Keratinocyte (primary cell): ENCODE measurements at regions not wholly inside any gene's neighbourhood (a gene's known extent, or its start where the extent isn't known, plus 50 kb on each side); places are given as distances from the start of the nearest gene placed in this dataset.

Experiments
- DNase-seq: peaks from one replicate; pipeline ENCODE4 v3.0.0-alpha.2; 2011; ENCODE audit warnings: low read depth, missing footprints, low spot score
- FAIRE-seq: peaks from 2 replicates; lab custom pipeline; 2011; peaks lifted over from hg19 to GRCh38; lab: Jason Lieb, UNC
- H2AFZ ChIP-seq: 2 replicates; pipeline ENCODE4 v1.6.0; 2012; ENCODE audit warnings: low read length, control low read depth, inconsistent platforms; ENCODE audit not compliant: control insufficient read depth
- H3K27ac ChIP-seq: 2 replicates; pipeline ENCODE4 v1.5.1; 2011; ENCODE audit warnings: low read length; ENCODE audit not compliant: control insufficient read depth, insufficient read depth
- H3K27me3 ChIP-seq: 3 replicates; pipeline ENCODE4 v1.6.0; 2011; ENCODE audit warnings: low read length; ENCODE audit not compliant: control insufficient read depth, insufficient read depth; ENCODE audit errors: extremely low read depth
- H3K36me3 ChIP-seq, 2 experiments: 2 replicates in 1 of 2; 3 replicates in 1 of 2; pipeline ENCODE4 v1.5.1; 2011; ENCODE audit warnings: low read length in 2 of 2, mild to moderate bottlenecking in 1 of 2; ENCODE audit not compliant: control insufficient read depth in 2 of 2, insufficient read depth in 2 of 2; ENCODE audit errors: extremely low read depth in 1 of 2
- H3K4me1 ChIP-seq: 3 replicates; pipeline ENCODE4 v1.5.1; 2011; ENCODE audit warnings: low read length; ENCODE audit not compliant: control insufficient read depth, insufficient read depth; ENCODE audit errors: extremely low read depth
- H3K4me2 ChIP-seq: 3 replicates; pipeline ENCODE4 v1.6.0; 2011; ENCODE audit warnings: low read depth, low read length; ENCODE audit not compliant: control insufficient read depth, insufficient read depth; ENCODE audit errors: extremely low read depth
- H3K4me3 ChIP-seq, 3 experiments: fragments of 200-600 bp in 1 of 3; sonication (generic) in 1 of 3; 2 replicates in 2 of 3; 3 replicates in 1 of 3; pipeline ENCODE4 v1.5.1; 2011 to 2016; ENCODE audit warnings: low read length in 3 of 3, mild to moderate bottlenecking in 3 of 3, control low read depth in 2 of 3, inconsistent platforms in 1 of 3, low read depth in 1 of 3, mixed read lengths in 1 of 3, mixed run types in 1 of 3, moderate library complexity in 1 of 3; ENCODE audit not compliant: control insufficient read depth in 2 of 3, insufficient read depth in 2 of 3; ENCODE audit errors: extremely low read depth in 1 of 3
- H3K79me2 ChIP-seq: 2 replicates; pipeline ENCODE4 v1.6.0; 2012; ENCODE audit warnings: low read length; ENCODE audit not compliant: control insufficient read depth, insufficient read depth
- H3K9ac ChIP-seq: 3 replicates; pipeline ENCODE4 v1.6.0; 2011; ENCODE audit warnings: low read length; ENCODE audit not compliant: control insufficient read depth, insufficient read depth; ENCODE audit errors: extremely low read depth
- H3K9me1 ChIP-seq: 3 replicates; pipeline ENCODE4 v1.6.0; 2011; ENCODE audit warnings: low read length; ENCODE audit not compliant: control insufficient read depth, insufficient read depth; ENCODE audit errors: extremely low read depth
- H3K9me3 ChIP-seq: 2 replicates; pipeline ENCODE4 v1.5.1; 2012; ENCODE audit warnings: low read depth, low read length; ENCODE audit not compliant: control insufficient read depth
- H4K20me1 ChIP-seq: 3 replicates; pipeline ENCODE4 v1.6.0; 2011; ENCODE audit warnings: low read length; ENCODE audit not compliant: control insufficient read depth, insufficient read depth; ENCODE audit errors: extremely low read depth
- CTCF ChIP-seq, 3 experiments: IDR thresholded peaks in 1 of 3; conservative IDR thresholded peaks in 1 of 3; optimal IDR thresholded peaks in 1 of 3; 2 replicates in 2 of 3; 3 replicates in 1 of 3; pipeline versions ENCODE3 to v1.5.1; 2011; ENCODE audit warnings: low read length in 3 of 3, mild to moderate bottlenecking in 3 of 3, moderate library complexity in 2 of 3, control low read depth in 1 of 3, inconsistent platforms in 1 of 3; ENCODE audit not compliant: insufficient read depth in 2 of 3; ENCODE audit errors: extremely low read depth in 1 of 3
- EZH2 ChIP-seq: IDR thresholded peaks from one replicate; pipeline ENCODE4 v1.6.1; 2012; ENCODE audit warnings: inconsistent platforms, mild to moderate bottlenecking, low read length, moderate library complexity
- dilution Hi-C: fragments of 300-500 bp; cut with MboI; formaldehyde crosslinking; loops from one replicate; pipeline ENCODE4 v1.7.0; 2020; ENCODE audit warnings: low sequenced_read_pairs; ENCODE audit not compliant: extremely low pct_ligation_motif_present

- dilution Hi-C loops, result no loop called here
- TF ChIP-seq EZH2, result no peak
- no peak for TF ChIP-seq CTCF (optimal IDR thresholded peaks at IDR 0.05 in 1 of 3, IDR thresholded peaks at IDR 0.05 in 1 of 3, conservative IDR thresholded peaks at IDR 0.05 in 1 of 3; ENCODE audit: extremely low read depth in 1 of 3, insufficient read depth in 2 of 3, low read length in 3 of 3)
- H3K9me1 ChIP-seq, result no peaks in the 10 kb centered on the region
- no peaks in the 10 kb centered on the region for H3K27me3 ChIP-seq
- FAIRE-seq, result no peak
- no peak overlapping the region for H3K9ac ChIP-seq
- no peaks in the 10 kb centered on the region for H3K79me2 ChIP-seq
- no peak overlapping the region for H2AFZ ChIP-seq
- H3K4me1 ChIP-seq, result no peaks in the 10 kb centered on the region
- H3K4me3 ChIP-seq, result no peak overlapping the region
- H3K36me3 ChIP-seq, result no peaks in the 10 kb centered on the region
- DNase-seq, result no peak
- no peak overlapping the region for H3K4me2 ChIP-seq
- H3K27ac ChIP-seq, result no peak overlapping the region
- no peaks in the 10 kb centered on the region for H3K9me3 ChIP-seq
- H4K20me1 ChIP-seq, result no peaks in the 10 kb centered on the region
Observed at GRCh38 chr3:161925749-161926360, 429.2 kb downstream of the OTOL1 start.

- FAIRE-seq, result no peak
Observed at GRCh38 chr3:161927131-161927530, 430.5 kb downstream of the OTOL1 start.

More at GRCh38 chr3:161927131-161927530, 430.5 kb downstream of the OTOL1 start:
- H3K36me3 ChIP-seq, result no peaks in the 10 kb centered on the region
- no peaks in the 10 kb centered on the region for H3K9me1 ChIP-seq
- no peak overlapping the region for H3K27ac ChIP-seq
- no peaks in the 10 kb centered on the region for H3K79me2 ChIP-seq
- H3K9me3 ChIP-seq, result no peaks in the 10 kb centered on the region
- H3K4me2 ChIP-seq, result no peak overlapping the region
- no peak overlapping the region for H2AFZ ChIP-seq
- no peak overlapping the region for H3K9ac ChIP-seq
- H3K4me3 ChIP-seq, result no peak overlapping the region
- H4K20me1 ChIP-seq, result no peaks in the 10 kb centered on the region
- TF ChIP-seq EZH2 (no peak), CTCF (optimal IDR thresholded peaks at IDR 0.05 in 1 of 3, IDR thresholded peaks at IDR 0.05 in 1 of 3, conservative IDR thresholded peaks at IDR 0.05 in 1 of 3; ENCODE audit: extremely low read depth in 1 of 3, insufficient read depth in 2 of 3, low read length in 3 of 3) (no peak)
- dilution Hi-C loops, result no loop called here
- no peaks in the 10 kb centered on the region for H3K27me3 ChIP-seq
- H3K4me1 ChIP-seq, result no peaks in the 10 kb centered on the region
- DNase-seq, result no peak
